ENCODE measurements at regions not wholly inside any gene's neighbourhood (a gene's known extent, or its start where the extent isn't known, plus 50 kb on each side); places are given as distances from the start of the nearest gene placed in this dataset.

- Histone ChIP-seq H3K27ac (replicated peaks) (no peak overlapping the region), H3K27me3 (ENCODE audit: insufficient read depth, poor library complexity, severe bottlenecking) (no peaks in the 10 kb centered on the region), H3K4me3 (replicated peaks; ENCODE audit: insufficient read depth, low read length) (no peak overlapping the region)
- DNase-seq (ENCODE audit: low read depth in 1 of 2, low spot score in 1 of 2), result no peak
- TF ChIP-seq REST (IDR thresholded peaks at IDR 0.05; ENCODE audit: insufficient replicate concordance, low read depth), result no peak
- no peak for TF ChIP-seq SPI1 (IDR thresholded peaks at IDR 0.05; ENCODE audit: borderline replicate concordance, low read depth)
- TF ChIP-seq GABPA (IDR thresholded peaks at IDR 0.05; ENCODE audit: low read depth), result no peak
- TF ChIP-seq, protein P1, sequence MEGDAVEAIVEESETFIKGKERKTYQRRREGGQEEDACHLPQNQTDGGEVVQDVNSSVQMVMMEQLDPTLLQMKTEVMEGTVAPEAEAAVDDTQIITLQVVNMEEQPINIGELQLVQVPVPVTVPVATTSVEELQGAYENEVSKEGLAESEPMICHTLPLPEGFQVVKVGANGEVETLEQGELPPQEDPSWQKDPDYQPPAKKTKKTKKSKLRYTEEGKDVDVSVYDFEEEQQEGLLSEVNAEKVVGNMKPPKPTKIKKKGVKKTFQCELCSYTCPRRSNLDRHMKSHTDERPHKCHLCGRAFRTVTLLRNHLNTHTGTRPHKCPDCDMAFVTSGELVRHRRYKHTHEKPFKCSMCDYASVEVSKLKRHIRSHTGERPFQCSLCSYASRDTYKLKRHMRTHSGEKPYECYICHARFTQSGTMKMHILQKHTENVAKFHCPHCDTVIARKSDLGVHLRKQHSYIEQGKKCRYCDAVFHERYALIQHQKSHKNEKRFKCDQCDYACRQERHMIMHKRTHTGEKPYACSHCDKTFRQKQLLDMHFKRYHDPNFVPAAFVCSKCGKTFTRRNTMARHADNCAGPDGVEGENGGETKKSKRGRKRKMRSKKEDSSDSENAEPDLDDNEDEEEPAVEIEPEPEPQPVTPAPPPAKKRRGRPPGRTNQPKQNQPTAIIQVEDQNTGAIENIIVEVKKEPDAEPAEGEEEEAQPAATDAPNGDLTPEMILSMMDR (IDR thresholded peaks at IDR 0.05; ENCODE audit: insufficient read depth, low read length), result no peak
- TF ChIP-seq POLR2AphosphoS5 (IDR thresholded peaks at IDR 0.05; ENCODE audit: low read depth), result no peak
These were observed 175.2 kb upstream of the NREP start for GRCh38 chr5:111932199-111932598.

DNA sequence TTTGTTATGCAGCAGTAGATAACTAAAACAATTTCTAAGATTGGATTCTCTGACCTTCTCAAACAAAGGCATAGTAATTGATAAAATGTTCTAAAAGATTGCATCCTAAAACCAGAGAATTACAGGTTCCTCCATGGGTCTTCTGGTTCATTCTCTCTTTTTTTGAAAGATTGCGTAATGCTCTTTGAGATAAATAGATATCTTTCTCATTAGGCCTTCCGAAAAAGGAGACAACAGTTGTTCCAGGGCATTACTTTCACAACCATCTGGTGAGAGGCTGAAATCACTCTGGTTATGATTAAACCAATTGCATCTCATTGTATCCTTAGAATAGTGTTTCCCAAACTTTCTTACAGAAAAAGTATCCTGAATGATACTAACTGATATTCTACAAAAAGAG lies 174.7 kb upstream of the NREP start:
- Histone ChIP-seq H3K27ac (replicated peaks) (no peak overlapping the region), H3K4me3 (replicated peaks; ENCODE audit: insufficient read depth, low read length) (no peak overlapping the region), H3K27me3 (ENCODE audit: insufficient read depth, poor library complexity, severe bottlenecking) (no peaks in the 10 kb centered on the region)
- DNase-seq (ENCODE audit: low read depth in 1 of 2, low spot score in 1 of 2), result no peak
- TF ChIP-seq GABPA (IDR thresholded peaks at IDR 0.05; ENCODE audit: low read depth), result no peak
- TF ChIP-seq REST (IDR thresholded peaks at IDR 0.05; ENCODE audit: insufficient replicate concordance, low read depth), result no peak
- TF ChIP-seq POLR2AphosphoS5 (IDR thresholded peaks at IDR 0.05; ENCODE audit: low read depth), result no peak
- TF ChIP-seq, protein P1 (IDR thresholded peaks at IDR 0.05; ENCODE audit: insufficient read depth, low read length), result no peak
- TF ChIP-seq SPI1 (IDR thresholded peaks at IDR 0.05; ENCODE audit: borderline replicate concordance, low read depth), result no peak

DNA sequence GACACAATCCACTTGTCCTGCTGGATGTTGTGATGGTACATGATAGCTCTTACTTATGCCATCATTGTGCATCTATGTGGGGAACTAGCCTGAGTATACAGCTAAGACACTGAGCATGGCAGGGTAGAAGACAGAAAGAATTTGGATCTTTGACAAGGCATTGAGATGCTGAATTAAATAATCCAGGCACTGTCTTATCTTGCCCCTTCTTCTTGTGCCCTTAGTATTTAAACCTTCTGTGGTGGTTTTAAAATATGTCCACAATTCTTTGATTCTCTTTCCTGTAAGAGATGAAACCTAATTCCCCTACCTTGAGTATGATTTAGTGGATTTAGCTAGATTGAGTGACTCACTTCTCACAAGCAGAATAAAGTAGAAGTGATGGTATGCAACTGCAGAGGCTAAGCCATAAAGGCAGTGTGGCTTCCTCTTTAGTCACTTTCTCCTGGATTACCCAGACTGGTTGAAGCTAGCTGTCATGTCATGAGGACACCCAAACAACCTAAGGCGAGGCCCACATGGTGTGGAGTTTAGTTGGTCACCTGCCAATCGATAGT lies 174.0 kb upstream of the NREP start:
- Histone ChIP-seq H3K27ac (replicated peaks) (no peak overlapping the region), H3K27me3 (ENCODE audit: insufficient read depth, poor library complexity, severe bottlenecking) (no peaks in the 10 kb centered on the region), H3K4me3 (replicated peaks; ENCODE audit: insufficient read depth, low read length) (no peak overlapping the region)
- peak; percentile 34 to 38 for DNase-seq (ENCODE audit: low read depth in 1 of 2, low spot score in 1 of 2)
- TF ChIP-seq, protein P1 (IDR thresholded peaks at IDR 0.05; ENCODE audit: insufficient read depth, low read length), result no peak
- TF ChIP-seq SPI1 (IDR thresholded peaks at IDR 0.05; ENCODE audit: borderline replicate concordance, low read depth), result peak; percentile 46; the same call in 1 of the 2 replicates

DNA sequence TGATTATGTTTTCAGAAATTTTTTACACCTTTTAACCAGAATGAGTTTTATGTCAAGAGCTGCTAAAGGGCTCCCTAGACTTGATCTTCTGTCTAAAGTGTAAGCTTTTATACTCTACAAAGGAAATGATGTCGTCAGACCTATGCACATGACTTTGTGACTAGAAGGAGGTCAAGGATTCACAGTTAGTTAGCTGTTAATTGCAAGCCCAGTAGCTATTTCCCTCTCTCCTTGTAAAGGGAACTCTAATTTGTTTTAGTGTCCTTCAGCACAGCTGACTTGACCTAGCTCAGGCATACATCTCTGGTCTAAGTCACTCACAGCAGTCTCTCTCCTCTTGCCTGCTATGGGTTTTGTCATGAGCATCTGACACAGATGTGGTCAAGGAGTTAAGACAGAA lies 173.5 kb upstream of the NREP start:
- Histone ChIP-seq H3K27ac (replicated peaks) (no peak overlapping the region), H3K4me3 (replicated peaks; ENCODE audit: insufficient read depth, low read length) (no peak overlapping the region), H3K27me3 (ENCODE audit: insufficient read depth, poor library complexity, severe bottlenecking) (no peaks in the 10 kb centered on the region)
- TF ChIP-seq GABPA (IDR thresholded peaks at IDR 0.05; ENCODE audit: low read depth), result no peak
- no peak for TF ChIP-seq POLR2AphosphoS5 (IDR thresholded peaks at IDR 0.05; ENCODE audit: low read depth)
- TF ChIP-seq, protein P1 (IDR thresholded peaks at IDR 0.05; ENCODE audit: insufficient read depth, low read length), result no peak
- no peak for TF ChIP-seq REST (IDR thresholded peaks at IDR 0.05; ENCODE audit: insufficient replicate concordance, low read depth)
- TF ChIP-seq SPI1 (IDR thresholded peaks at IDR 0.05; ENCODE audit: borderline replicate concordance, low read depth), result no peak
- DNase-seq (ENCODE audit: low read depth in 1 of 2, low spot score in 1 of 2), result peak in 1 of 2 experiments; percentile 20
